ENCODE measurements at regions not wholly inside any gene's neighbourhood (a gene's known extent, or its start where the extent isn't known, plus 50 kb on each side); places are given as distances from the start of the nearest gene placed in this dataset.

- CTCF ChIA-PET: interaction anchor here (0.7 kb wide), 1 partner anchor 1271 kb away, joined by 3 read pairs; no protein-coding TSS in a partner anchor
- no peak for DNase-seq (ENCODE audit: extremely low spot score)
- TF ChIP-seq FOXM1 (IDR thresholded peaks at IDR 0.05; ENCODE audit: borderline replicate concordance) (no peak), PKNOX1 (IDR thresholded peaks at IDR 0.05) (no peak), FOXK2 (IDR thresholded peaks at IDR 0.05) (no peak), SP1 (IDR thresholded peaks at IDR 0.05) (no peak), NFRKB (IDR thresholded peaks at IDR 0.05) (no peak), ELF4 (IDR thresholded peaks at IDR 0.05) (no peak), SUZ12 (IDR thresholded peaks at IDR 0.05) (no peak), TARDBP (IDR thresholded peaks at IDR 0.05) (no peak), FOXA1 (IDR thresholded peaks at IDR 0.05) (no peak), BHLHE40 (IDR thresholded peaks at IDR 0.05; ENCODE audit: borderline replicate concordance) (no peak), LEF1 (IDR thresholded peaks at IDR 0.05; ENCODE audit: borderline replicate concordance) (no peak), CTBP1 (IDR thresholded peaks at IDR 0.05; ENCODE audit: borderline replicate concordance) (no peak), L3MBTL2 (conservative IDR thresholded peaks at IDR 0.05) (no peak)
- POLR2A ChIA-PET: no interaction called here
These were observed 205.7 kb upstream of the IL15 start for GRCh38 chr4:141430686-141431085.

- ChIA-PET POLR2A (no interaction called here), CTCF (no interaction called here)
- DNase-seq (ENCODE audit: extremely low spot score): no peak
- TF ChIP-seq NFRKB (IDR thresholded peaks at IDR 0.05) (no peak), FOXK2 (IDR thresholded peaks at IDR 0.05) (no peak), TARDBP (IDR thresholded peaks at IDR 0.05) (no peak), ELF4 (IDR thresholded peaks at IDR 0.05) (no peak), CTBP1 (IDR thresholded peaks at IDR 0.05; ENCODE audit: borderline replicate concordance) (no peak), FOXA1 (IDR thresholded peaks at IDR 0.05) (no peak), SP1 (IDR thresholded peaks at IDR 0.05) (no peak), PKNOX1 (IDR thresholded peaks at IDR 0.05) (no peak), BHLHE40 (IDR thresholded peaks at IDR 0.05; ENCODE audit: borderline replicate concordance) (no peak), LEF1 (IDR thresholded peaks at IDR 0.05; ENCODE audit: borderline replicate concordance) (no peak), FOXM1 (IDR thresholded peaks at IDR 0.05; ENCODE audit: borderline replicate concordance) (no peak)
These were observed 204.2 kb upstream of the IL15 start for GRCh38 chr4:141432000-141432712.

GRCh38 chr4:141435446-141436225 is 200.7 kb upstream of the IL15 start:
- POLR2A ChIA-PET: no interaction called here
- TF ChIP-seq NFRKB (IDR thresholded peaks at IDR 0.05) (no peak), CTBP1 (IDR thresholded peaks at IDR 0.05; ENCODE audit: borderline replicate concordance) (no peak), HDGF (IDR thresholded peaks at IDR 0.05; ENCODE audit: borderline replicate concordance) (no peak), BHLHE40 (IDR thresholded peaks at IDR 0.05; ENCODE audit: borderline replicate concordance) (no peak), FOXK2 (IDR thresholded peaks at IDR 0.05) (no peak), FOXA1 (IDR thresholded peaks at IDR 0.05) (no peak), SP1 (IDR thresholded peaks at IDR 0.05) (no peak), SUZ12 (IDR thresholded peaks at IDR 0.05) (no peak), PKNOX1 (IDR thresholded peaks at IDR 0.05) (no peak), TARDBP (IDR thresholded peaks at IDR 0.05) (no peak), L3MBTL2 (conservative IDR thresholded peaks at IDR 0.05) (no peak), ARNT (IDR thresholded peaks at IDR 0.05) (no peak), ZNF384 (IDR thresholded peaks at IDR 0.05) (no peak), FOXM1 (IDR thresholded peaks at IDR 0.05; ENCODE audit: borderline replicate concordance) (no peak), LEF1 (IDR thresholded peaks at IDR 0.05; ENCODE audit: borderline replicate concordance) (no peak), ELF4 (IDR thresholded peaks at IDR 0.05) (no peak)

GRCh38 chr4:141439223-141439622 is 197.2 kb upstream of the IL15 start:
- TF ChIP-seq SUZ12 (IDR thresholded peaks at IDR 0.05) (no peak), HDGF (IDR thresholded peaks at IDR 0.05; ENCODE audit: borderline replicate concordance) (no peak), L3MBTL2 (conservative IDR thresholded peaks at IDR 0.05) (no peak), SP1 (IDR thresholded peaks at IDR 0.05) (no peak), FOXK2 (IDR thresholded peaks at IDR 0.05) (no peak), FOXA1 (IDR thresholded peaks at IDR 0.05) (no peak), ARNT (IDR thresholded peaks at IDR 0.05) (no peak), TARDBP (IDR thresholded peaks at IDR 0.05) (no peak), LEF1 (IDR thresholded peaks at IDR 0.05; ENCODE audit: borderline replicate concordance) (no peak), BHLHE40 (IDR thresholded peaks at IDR 0.05; ENCODE audit: borderline replicate concordance) (no peak), FOXM1 (IDR thresholded peaks at IDR 0.05; ENCODE audit: borderline replicate concordance) (no peak)
- ChIA-PET POLR2A (no interaction called here), CTCF (no interaction called here)

More at GRCh38 chr4:141435446-141436225, 200.7 kb upstream of the IL15 start:
- DNase-seq (ENCODE audit: extremely low spot score): no peak
- CTCF ChIA-PET: interaction anchor here (0.6 to 1.0 kb wide), 2 partner anchors 8 to 106 kb away, joined by 3 read pairs; no protein-coding TSS in a partner anchor

GRCh38 chr4:141447761-141448160 is 188.6 kb upstream of the IL15 start:
- no peak for TF ChIP-seq SP1 (IDR thresholded peaks at IDR 0.05)
- TF ChIP-seq PKNOX1 (IDR thresholded peaks at IDR 0.05): no peak
- no peak for TF ChIP-seq FOXM1 (IDR thresholded peaks at IDR 0.05; ENCODE audit: borderline replicate concordance)
- TF ChIP-seq TARDBP (IDR thresholded peaks at IDR 0.05): no peak
- no peak for TF ChIP-seq HDGF (IDR thresholded peaks at IDR 0.05; ENCODE audit: borderline replicate concordance)
- no peak for TF ChIP-seq LEF1 (IDR thresholded peaks at IDR 0.05; ENCODE audit: borderline replicate concordance)
- no peak for TF ChIP-seq CTBP1 (IDR thresholded peaks at IDR 0.05; ENCODE audit: borderline replicate concordance)
- TF ChIP-seq ELF4 (IDR thresholded peaks at IDR 0.05): no peak
- no peak for TF ChIP-seq NFRKB (IDR thresholded peaks at IDR 0.05)
- no peak for TF ChIP-seq FOXK2 (IDR thresholded peaks at IDR 0.05)
- no peak for TF ChIP-seq ARNT (IDR thresholded peaks at IDR 0.05)
- no peak for TF ChIP-seq BHLHE40 (IDR thresholded peaks at IDR 0.05; ENCODE audit: borderline replicate concordance)
- no peak for TF ChIP-seq FOXA1 (IDR thresholded peaks at IDR 0.05)
- TF ChIP-seq L3MBTL2 (conservative IDR thresholded peaks at IDR 0.05): no peak
- ChIA-PET CTCF (no interaction called here), POLR2A (no interaction called here)
- no peak for DNase-seq (ENCODE audit: extremely low spot score)

More at GRCh38 chr4:141439223-141439622, 197.2 kb upstream of the IL15 start:
- DNase-seq (ENCODE audit: extremely low spot score): no peak

Data from HEK293T (cell line).